GM13977 (cell line): ENCODE measurements at regions not wholly inside any gene's neighbourhood (a gene's known extent, or its start where the extent isn't known, plus 50 kb on each side); places are given as distances from the start of the nearest gene placed in this dataset.

Experiments used
- DNase-seq: peaks from one replicate; pipeline ENCODE4 v3.0.0; 2012; ENCODE audit warnings: low spot score
- in situ Hi-C: fragments of 300-500 bp; cut with MboI; formaldehyde crosslinking; loops from one replicate; pipeline ENCODE4 v1.12.0; 2022; ENCODE audit warnings: low sequenced_read_pairs, low pct_unique_long_range_greater_than_20kb, mixed read lengths, inconsistent platforms; ENCODE audit not compliant: unreplicated experiment
- TF ChIP-seq, protein P1 (sequence below): IDR thresholded peaks from 2 replicates; pipeline ENCODE4 v1.5.1; 2012; ENCODE audit warnings: mild to moderate bottlenecking, control low read depth; ENCODE audit not compliant: insufficient read depth; ENCODE audit errors: extremely low read depth, missing control alignments

DNA sequence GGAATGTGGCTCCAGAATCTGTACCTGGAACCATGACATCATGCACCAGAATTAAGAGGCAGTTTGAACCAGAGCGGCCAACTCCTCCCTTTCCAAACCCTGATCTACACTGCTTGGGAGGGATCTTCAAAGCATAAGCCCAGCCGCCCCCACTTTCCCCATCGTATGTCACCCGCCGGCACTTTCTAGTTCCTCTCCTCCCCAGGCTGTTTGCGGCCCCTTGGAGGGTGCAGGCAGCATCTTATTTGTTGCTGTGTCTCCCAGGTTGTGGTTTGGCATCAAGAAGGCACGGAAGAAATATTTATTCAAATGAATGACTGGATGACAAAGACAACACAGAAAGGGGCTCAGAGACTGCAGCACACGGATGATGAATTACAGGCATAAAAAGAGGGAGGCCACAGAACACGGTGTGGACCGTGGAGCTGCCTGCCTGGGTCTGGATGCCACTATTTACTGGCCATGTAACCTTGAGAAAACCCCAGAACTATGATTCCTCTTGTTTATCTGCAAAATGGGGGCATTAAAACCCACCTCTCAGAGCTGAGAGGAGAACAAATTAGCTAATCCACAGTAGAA, 305.8 kb downstream of the EIPR1 start:
- DNase-seq: no peak
- TF ChIP-seq, protein P1, sequence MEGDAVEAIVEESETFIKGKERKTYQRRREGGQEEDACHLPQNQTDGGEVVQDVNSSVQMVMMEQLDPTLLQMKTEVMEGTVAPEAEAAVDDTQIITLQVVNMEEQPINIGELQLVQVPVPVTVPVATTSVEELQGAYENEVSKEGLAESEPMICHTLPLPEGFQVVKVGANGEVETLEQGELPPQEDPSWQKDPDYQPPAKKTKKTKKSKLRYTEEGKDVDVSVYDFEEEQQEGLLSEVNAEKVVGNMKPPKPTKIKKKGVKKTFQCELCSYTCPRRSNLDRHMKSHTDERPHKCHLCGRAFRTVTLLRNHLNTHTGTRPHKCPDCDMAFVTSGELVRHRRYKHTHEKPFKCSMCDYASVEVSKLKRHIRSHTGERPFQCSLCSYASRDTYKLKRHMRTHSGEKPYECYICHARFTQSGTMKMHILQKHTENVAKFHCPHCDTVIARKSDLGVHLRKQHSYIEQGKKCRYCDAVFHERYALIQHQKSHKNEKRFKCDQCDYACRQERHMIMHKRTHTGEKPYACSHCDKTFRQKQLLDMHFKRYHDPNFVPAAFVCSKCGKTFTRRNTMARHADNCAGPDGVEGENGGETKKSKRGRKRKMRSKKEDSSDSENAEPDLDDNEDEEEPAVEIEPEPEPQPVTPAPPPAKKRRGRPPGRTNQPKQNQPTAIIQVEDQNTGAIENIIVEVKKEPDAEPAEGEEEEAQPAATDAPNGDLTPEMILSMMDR: no peak
- in situ Hi-C loops: no loop called here

DNA sequence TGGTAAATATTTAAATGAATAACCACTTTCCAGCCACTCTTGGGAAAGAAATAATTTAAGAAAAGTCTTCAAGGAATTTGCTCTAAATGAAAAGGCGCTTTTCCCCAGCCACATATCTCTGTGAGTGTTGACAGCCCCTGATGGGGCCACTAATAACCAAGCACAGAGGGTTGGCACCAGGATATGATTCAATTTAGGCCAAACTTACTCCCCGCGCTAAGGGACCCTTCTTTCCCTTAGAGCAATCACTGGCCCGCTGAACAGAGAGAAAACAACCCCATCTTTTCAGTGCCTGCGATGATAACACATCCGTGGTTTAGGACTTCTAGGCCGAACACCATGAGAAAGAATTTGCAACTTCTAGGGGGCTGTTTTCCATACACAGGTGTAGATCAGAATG, 310.8 kb downstream of the EIPR1 start:
- DNase-seq: no peak
- TF ChIP-seq, protein P1: no peak
- in situ Hi-C loops: no loop called here

GRCh38 chr2:3065928-3066327, 311.7 kb downstream of the EIPR1 start:
- in situ Hi-C loops: no loop called here
- TF ChIP-seq, protein P1: no peak
- no peak for DNase-seq

GRCh38 chr2:3062476-3063260, 314.9 kb downstream of the EIPR1 start:
- TF ChIP-seq, protein P1: no peak
- DNase-seq: no peak
- in situ Hi-C loops: no loop called here

DNA sequence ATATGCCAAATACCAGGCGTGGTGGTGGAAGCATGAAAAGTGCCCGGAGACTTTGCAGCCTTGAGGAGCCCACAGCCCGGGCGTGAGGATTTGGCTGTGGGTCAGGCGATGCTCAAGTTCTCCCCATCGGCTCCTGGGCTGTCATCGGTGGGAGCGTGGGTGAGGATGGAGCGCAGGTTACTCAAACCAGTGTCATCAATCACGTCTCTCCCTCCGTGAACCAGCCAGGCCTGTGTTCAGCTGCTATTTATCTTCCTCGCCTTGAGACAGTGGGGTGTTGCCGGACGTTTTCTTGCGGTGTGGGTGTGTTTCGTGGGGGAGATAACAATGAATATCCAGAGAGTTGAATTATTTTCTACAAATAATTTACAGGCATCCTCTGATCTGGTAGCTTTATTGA, 317.6 kb downstream of the EIPR1 start:
- no peak for DNase-seq
- TF ChIP-seq, protein P1: no peak
- in situ Hi-C loops: no loop called here

GRCh38 chr2:3059141-3059925, 318.3 kb downstream of the EIPR1 start:
- in situ Hi-C loops: no loop called here
- no peak for DNase-seq
- TF ChIP-seq, protein P1: no peak
